ENCODE measurements at regions not wholly inside any gene's neighbourhood (a gene's known extent, or its start where the extent isn't known, plus 50 kb on each side); places are given as distances from the start of the nearest gene placed in this dataset.
"Not testable (repeated sequence)": the region's sequence is repeated elsewhere in the genome, so short reads cannot be mapped to it uniquely, and the experiment has no call there.

DNA sequence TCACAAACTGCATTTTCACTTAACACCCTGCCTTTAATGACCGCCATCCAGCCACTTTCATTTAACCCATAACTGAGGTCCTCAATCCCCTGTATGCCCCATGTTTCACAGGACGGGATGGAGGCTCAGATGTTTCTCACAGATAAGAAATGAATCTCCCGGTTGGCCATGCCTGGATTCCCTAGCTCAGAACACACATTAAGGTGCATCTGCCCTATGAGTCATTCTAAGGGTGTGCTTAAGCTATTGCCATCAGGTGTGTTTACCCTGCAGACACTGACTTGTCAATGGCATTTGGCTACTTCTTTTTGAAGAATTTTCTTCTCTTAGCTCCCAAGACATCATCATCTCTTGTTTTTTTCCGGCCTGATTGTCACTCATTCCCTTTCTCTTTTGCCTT lies 222.6 kb upstream of the SMIM31 start:
- no peak for DNase-seq

DNA sequence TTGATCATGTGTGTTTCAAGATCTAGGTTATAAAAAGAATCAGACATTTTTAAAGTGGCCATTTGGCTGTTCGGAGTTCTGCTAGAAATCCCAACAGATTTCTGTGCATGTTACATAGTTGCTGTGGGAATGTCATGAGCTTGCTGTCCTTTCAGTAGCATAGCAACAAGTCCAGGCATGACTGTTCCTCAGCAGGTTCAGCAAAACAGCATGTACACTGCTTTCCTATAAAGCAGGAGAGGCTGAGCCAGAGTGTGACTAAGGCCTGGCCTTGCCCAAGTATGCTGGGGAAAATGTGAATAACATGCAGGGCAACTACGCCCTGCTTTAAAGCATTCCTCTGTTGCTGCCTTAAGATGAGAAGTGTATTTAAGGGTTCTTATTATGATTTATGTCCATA lies 217.1 kb upstream of the SMIM31 start:
- no peak for DNase-seq

DNA sequence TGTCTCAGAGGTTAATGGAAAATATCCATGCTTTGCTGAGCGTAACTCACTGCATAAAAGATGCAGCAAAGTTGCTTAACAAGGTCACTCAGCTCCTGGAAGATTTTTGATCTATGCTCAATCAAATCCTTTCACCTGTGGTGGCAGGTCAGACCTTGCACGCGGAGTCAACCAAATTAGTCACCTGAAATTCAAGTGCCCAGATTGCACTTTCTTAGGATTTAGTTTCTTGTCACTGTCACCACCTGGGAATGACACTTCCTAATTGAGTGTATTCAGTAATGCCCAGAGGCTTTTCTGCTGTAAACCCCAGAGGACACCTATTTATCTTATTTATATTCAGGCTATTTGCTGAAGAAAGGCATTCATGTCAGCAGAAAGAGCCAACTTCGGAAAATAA lies 215.8 kb upstream of the SMIM31 start:
- no peak for DNase-seq

DNA sequence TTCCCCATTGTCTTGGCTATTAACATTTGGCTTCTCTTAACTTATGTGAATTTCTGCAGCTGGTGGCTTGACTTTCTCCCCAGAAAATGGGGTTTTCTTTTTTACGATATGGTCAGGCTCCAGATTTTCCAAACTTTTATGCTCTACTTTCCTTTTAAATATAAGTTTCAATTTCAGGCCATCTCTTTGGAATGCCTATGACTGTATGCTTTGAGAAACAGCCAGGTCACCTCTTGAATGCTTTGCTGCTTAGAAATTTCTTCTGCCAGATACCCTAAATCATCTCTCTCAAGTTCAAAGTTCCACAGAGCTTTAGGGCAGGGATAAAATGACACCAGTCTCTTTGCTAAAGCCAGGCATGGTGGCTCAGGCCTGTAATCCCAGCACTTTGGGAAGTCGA lies 212.9 kb upstream of the SMIM31 start:
- no peak for DNase-seq

DNA sequence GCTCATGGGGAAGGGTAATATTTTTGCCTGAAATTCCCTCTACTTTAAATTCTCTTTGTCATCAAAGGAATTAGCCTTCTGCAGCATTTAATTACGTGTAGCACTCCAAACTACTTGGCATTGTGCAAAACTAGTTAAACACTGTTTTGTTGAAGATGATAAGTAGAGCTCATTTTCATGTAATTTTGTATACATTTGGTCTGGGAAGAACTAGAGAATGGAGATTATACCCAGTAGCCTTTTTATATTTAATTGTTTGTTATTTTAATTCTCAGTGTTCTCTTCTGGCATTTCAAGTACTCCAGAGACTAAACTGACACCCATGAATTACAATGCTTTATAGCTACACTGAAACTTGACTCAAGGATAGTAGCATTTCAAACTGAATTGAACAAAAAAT lies 211.5 kb upstream of the SMIM31 start:
- DNase-seq, result no peak

DNA sequence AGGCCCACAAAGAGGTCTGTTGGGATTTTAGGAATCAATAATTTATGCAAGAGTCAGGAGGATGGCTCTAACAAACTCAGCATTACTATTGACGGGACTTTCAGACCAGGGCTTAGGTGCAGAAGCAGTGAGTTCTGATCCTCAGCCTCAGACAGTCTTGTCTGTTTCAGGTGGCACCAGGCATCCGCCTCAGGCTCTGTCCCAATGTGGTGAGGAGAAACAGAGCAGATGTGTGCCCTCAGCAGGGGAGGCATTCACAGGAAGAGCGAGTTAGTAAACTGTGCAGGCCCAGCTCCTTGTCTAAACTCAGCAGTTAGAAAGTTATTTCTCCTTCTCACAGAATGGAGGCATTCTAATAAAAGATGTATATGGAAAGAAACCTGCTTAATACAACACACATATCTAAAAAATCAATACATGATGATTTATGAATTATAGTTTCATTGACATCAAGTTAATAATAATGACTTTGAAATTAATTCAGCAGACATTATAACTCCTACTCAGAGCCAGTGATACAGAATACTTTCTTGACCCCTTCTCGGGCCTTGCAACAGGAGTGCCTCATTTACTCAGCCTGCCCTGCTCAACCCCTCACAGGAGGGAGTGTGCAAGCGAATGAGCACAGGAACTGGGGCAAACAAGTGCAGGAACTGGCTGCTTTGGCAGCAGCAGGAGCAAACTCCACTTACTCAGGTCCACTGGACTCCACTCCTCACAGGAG lies 202.8 kb upstream of the SMIM31 start:
- DNase-seq, result no peak

DNA sequence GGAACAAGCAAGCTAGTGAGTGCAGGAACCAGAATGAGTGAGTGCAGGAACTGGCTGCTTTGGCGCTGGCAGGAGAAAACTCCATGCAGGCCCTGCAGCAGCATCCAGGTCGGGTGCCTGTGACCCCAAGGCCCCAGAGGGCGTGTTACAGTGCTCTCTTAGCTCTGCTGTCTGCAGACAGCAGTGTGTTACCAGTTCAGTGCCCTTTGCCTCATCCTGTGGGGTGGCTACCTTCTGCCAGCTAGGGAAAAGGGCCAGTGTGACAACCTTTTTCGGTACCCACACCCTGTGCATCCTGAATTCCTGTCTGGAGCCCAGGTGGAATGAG lies 202.3 kb upstream of the SMIM31 start:
- DNase-seq, result no peak

DNA sequence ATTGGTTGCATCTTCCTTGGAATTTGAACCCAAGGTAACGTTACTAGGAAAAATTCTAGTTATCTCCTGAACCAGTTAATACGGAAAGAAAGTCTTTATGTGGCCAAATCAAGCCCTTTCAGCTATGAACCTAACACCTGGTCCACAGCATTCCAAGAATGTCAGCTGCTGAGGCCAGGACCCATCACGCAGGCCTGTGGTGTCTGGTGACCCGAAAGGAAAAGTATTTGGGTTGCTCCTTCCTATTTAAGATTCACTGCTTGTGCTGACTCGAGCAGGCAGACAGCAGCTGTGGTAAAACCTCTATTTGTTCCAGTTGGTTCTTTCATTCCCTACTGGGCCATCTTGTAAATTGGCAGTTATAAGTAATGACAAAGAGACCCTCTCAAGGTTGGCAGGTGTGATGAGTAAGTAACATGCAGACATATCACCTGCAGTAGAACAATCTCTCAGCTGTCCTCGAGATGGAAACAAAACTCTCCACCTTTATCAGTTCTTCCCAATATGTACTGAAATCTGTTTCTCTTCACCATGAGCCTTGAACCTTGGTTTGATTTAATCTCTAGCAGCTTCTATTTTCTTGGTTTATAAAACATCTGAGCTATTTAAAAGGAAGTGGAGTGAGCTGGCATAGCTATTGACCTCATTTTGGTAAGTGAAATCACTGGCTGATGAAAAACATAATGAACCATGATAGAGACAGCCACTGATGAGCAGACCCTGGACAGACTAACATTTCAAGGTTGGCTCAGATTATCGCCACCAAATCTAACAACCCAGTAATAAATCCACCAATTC lies 182.1 kb upstream of the SMIM31 start:
- no peak for DNase-seq

DNA sequence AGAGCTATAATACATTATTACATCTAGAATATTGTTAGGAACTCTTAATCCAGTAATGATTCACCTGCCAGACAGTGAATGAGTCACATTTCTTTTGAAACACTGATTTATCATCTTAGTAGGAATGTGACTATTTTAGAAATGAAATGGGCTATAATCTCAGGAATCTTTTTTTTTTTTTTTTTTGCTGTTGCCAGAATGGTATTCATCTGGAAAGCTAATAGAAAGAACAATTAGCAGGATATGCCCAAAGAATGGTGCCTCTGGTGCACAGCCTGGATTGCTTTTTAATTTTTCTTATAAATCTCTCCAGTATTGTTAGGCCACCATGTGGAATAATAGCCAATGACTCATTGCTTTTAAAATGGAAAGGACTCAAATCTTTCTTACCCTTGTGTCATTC lies 181.1 kb upstream of the SMIM31 start:
- DNase-seq, result no peak

DNA sequence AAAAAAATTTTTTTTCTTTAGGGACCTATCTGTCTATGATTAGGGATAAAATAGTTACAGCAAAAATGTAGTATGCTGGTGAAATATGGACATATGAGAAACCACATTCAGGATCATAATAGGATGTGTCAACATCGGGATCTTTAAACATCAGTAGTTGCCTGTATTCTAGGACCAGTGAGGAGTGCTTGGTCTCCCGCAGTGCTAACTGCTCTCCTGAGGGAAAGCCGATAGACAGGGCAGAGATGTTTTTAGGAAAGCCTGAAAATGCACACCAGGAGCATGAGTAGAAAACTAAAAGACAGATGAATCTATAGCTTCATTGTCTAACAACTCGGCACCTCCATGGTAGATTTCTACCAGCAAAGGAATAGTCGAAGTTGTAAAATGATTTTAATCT lies 178.1 kb upstream of the SMIM31 start:
- no peak for DNase-seq

DNA sequence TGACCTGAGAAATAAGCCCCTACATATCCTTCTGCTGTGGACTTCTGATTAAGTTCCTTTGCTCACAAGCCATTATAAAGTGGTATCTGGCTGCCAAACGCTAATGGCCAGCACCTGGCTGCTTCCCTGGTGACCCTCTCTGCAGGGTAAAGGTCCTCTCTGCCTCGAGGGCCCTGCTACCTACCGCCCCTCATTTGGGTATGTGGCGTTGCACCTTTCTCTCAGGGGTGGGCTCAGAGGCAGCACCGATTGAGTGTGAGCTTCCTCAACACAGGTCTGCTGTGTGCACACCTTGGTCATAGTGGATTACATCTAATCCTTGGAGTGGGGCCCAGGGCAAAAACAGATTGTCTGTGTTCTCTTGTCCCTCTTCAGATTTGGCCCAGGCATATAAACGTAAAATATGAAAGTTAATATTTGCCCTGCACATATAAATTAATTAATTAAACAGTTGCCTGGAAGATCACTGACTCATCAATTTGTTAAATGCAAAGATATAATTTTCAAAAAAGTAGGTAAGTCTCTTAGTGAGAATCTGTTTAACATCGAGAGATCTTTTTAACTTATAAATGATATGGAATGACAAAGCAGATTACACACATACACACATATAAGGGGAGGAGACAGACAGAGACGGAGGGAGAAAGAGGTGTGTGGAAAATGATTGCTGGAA lies 174.5 kb upstream of the SMIM31 start:
- no peak for DNase-seq

DNA sequence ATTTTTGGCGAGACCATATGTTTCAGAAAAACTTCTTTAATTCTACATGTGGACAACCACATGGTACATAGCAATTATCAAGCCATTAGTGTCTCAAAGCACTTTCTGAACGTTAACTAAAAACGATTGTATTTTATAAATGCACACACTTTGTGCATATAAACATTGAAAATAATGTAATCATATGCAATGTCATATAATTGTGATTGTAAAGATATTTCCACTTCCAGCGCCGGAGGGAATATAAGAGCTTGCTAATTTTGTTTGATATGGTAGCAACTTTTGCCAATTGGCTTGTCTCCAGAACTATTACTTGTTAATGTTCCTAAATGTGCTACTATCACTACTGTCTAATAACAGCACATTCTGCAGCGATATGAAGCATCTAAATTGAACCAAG lies 162.3 kb upstream of the SMIM31 start:
- no peak for DNase-seq

DNA sequence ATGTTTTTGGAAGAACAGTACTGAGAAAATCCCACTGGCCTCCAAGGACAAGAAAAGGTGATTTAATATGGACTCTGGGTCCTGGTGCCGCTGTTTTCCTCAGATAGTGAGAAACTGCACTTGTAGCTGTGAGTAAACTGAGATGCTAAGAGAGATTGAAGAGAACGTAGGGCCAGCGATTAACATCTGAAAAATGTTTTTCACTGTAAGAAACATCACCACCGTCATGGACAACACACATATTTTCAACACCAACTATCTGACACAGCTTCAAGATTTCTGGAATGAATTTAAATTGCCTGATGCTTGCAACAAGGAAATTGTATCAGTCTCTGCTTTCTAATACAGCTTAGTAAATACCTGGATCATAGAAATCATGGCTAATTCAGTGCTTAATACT lies 158.2 kb upstream of the SMIM31 start:
- DNase-seq, result no peak

DNA sequence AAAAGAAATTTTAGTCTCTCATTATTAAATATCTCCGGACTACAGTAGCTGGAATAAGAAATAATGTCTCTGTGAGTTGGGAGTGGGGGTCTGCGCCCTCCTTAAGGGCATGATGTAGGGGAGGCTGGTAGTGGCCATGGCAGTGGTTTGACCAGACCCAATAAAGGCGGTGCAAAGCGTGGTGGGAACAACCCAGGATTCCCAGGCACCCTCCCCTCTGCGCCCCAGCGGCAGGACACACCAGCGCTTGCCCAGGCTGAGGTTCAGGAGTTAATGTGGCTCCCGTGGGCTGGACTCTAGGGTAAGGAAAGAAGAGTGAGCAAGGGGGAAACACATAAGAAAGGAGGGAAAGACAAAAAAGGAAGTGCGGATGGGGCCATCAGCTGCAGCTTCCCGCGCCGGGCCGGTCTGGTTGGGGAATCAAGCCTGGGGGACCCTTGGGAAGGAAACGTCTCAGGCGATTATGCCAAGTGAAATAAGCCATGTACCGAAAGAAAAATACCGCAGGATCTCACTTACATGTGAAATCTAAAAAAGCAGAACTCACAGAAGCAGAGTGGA lies 157.5 kb upstream of the SMIM31 start:
- no peak for DNase-seq

DNA sequence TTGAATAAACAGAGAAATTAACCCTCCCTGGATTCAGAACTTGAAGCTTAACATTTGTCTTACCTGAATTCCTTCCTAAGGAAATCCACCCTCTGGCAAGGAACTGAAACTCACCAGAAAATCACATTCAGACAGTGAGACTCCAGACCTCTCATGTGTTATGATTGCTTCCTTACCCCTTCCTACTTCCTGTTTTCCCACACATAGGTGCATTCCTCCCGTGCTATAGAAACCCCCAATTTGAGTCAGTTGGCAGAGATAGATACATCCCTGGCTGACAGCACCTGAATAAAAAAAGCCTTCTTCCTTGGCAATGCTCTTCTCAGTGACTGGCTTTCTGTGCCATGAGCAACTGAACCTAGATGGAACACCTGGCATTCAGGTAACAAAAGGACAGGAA lies 157.0 kb upstream of the SMIM31 start:
- DNase-seq, result no peak

DNA sequence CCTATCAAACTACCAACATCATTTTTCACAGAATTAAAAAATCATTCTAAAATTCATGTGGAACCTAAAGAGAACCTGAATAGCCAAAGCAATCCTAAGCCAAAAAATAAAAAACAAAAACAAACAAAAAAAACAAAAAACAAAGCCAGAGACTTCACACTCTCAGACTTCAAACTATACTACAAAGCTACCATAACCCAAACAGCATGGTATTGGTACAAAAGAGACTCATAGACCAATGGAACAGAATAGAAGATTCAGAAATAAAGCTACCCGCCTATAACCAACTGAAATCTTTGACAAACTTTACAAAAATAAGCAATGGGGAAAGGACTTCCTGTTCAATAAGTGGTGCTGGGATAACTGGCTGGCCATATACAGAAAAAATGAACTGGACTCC lies 152.3 kb upstream of the SMIM31 start:
- DNase-seq, result no peak

DNA sequence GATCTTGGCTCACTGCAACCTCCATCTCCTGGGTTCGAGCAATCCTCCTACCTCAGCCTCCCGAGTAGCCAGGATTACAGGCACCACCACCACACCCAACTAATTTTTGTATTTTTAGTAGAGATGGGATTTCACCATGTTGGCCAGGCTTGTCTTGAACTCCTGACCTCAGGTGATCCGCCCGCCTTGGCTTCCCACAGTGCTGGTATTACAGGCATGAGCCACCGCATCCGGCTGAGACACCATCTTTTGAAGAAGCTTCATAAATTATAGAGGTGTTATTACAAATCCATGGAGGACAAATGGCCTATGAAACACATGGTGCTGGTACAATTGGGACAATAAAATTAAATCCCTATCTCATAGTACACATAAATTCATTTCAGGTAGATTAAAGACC lies 148.1 kb upstream of the SMIM31 start:
- DNase-seq, result not testable (repeated sequence)

DNA sequence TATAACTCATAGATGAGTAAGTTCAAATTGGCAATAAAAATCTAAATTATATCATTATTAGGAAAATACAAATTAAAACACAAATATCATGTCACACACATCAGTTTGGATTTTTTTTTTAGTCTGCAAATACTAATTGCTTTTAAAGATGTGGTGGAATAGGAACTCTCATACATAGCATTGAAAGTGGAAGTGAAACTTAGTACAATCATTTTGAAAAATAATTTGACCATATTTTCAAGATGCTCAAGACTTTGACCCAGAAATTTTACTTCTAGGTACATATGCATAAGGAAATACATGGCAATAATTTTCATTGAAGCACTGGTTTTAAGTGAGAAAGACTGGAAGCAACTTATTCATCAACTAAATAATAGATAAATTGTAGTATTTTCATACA lies 147.5 kb upstream of the SMIM31 start:
- no peak for DNase-seq

DNA sequence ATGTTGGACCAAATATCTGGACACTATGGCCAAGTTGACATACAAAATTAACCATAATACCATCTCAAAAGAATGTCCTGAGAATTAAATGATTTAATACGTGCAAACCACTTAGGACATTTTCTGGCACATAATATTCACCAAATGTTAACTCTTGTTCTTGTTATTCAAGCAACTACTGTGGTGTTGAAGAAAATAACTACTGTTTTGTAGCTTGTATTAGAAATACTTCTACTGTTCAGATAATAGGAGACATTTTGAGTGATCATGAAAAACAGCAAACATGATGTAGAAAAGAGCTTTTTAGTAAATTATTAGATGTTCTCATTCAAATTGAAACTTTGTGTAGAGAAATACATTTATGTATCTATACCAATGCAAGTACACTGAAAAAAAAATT lies 140.7 kb upstream of the SMIM31 start:
- DNase-seq, result no peak

DNA sequence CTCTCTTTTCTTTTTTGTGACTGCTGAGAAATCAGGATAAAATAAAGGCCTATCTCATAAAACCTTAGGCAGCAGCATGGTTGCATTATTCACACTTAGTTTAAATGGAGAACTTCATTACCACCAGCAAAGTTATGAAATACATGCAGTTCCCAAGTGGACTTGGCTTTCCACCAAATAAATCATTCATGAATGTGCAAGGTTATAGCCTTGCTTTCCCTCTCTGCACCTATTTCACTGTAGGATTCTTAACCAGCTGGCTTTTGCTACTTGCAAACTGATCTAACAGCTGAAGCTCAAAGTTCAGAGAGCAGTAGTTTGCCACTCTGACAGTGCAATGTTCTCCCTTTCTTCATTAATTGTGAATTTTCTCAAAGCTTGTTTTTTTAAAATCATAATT lies 140.1 kb upstream of the SMIM31 start:
- DNase-seq, result no peak

DNA sequence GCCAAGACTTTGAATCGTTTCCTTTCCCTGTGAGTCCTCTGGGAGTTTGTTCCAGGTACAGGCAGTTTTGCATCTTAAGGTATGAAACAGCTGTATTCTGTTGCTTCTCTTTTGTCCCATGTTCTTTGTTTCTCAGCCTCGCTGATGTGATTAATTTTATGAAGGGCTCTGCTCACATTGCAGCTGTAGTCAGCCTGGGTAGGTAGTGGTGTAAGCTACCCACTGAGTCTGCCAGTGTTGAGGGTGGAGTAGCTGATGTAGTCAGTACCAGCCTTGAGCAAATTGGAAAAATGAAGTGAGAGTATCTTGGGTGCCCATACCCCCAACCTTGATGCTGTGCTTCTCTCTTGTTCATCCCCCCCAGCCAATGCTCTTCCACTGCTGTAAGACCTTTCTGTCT lies 139.6 kb upstream of the SMIM31 start:
- no peak for DNase-seq

DNA sequence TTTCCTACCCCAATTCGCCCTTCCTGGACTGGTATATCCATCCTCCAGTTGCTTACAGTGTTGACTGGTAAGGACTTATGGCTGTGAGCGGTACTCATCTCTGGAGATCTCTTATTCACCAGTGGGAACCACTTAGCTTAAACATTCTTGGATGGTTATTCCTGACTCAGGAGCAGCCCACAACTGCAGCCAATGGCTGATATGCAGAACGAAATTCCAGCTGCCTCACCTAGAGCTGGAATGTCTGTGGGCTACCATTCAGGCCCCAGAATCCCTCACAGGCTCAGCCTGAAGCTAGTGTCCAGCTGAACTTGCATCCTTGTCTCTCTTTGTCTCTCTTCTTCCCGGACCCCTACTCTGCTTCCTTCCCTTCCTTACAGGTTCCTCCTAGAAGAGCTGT lies 138.9 kb upstream of the SMIM31 start:
- DNase-seq, result no peak

DNA sequence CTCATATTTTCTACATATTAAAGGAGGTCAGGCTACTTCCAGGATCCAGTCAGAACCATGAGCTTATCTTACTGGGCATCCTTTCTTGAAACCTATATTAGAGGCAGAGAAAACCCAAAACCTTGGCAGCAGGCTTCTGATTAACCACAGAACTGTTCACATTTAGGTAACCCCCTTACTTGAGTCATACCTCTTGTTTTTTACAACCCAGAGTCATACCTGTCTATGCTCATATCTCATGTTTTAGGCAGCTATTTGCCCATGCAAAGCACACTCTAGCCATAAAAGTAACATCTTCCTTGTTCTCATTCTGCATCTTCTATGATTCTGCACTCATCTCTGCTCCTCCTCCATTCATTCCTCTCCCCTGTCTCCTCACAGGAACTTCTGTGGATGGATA lies 138.0 kb upstream of the SMIM31 start:
- DNase-seq, result no peak

DNA sequence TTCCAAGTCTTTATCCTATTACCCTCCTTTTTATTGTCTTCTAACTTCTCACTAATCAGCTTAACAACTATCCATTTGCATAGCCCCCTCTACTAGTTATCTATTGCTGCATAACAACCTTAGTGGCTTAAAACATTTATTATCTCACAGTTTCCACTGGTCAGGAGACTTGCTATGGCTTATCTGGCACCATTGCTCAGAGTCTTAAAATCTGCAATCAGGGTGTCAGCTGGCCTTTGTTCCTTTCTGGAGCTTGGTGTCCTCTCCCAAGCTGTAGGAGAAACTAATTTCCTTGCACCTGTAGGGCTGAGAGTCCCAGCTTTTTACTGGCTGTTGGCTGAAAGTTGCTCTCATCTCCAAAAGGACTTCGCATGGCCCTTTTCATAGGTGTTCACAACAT lies 137.0 kb upstream of the SMIM31 start:
- DNase-seq, result no peak

Data from stimulated activated CD4-positive, alpha-beta T cell treated with anti-CD3 and anti-CD28 coated beads, Interleukin-4, amount 100 ng/mL, for 4 hours (primary cell).